22Rv1 (cell line): ENCODE measurements at regions not wholly inside any gene's neighbourhood (a gene's known extent, or its start where the extent isn't known, plus 50 kb on each side); places are given as distances from the start of the nearest gene placed in this dataset.

ENCODE experiments used
- ZFX ChIP-seq: fragments of 450-650 bp; IDR thresholded peaks from 2 replicates; pipeline ENCODE4 v1.6.1; 2017; ENCODE audit warnings: antibody characterized with exemption, borderline replicate concordance
- TF ChIP-seq, protein P1 (sequence below): fragments of 450-650 bp; IDR thresholded peaks from 2 replicates; pipeline ENCODE4 v1.5.1; 2017; ENCODE audit warnings: mild to moderate bottlenecking

DNA sequence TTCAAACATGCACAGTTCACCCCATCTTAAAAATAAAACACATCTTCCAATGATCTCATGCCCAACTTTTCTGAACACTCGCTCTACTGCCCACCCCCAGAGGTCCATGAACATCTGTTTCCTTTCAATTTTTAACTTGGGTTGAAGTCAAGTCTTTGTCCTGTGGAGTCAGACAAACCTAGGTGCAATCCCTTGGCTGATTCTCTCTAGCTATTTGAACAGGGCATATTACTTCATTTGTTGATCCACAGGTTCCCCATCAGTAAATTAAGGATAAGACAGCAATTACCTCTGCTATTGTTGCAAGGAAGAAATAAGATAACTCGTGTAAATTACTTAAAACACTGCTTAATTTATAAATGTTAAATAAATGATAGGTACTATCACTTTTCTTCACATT, 180.1 kb downstream of the CNTN3 start:
- TF ChIP-seq, protein P1, sequence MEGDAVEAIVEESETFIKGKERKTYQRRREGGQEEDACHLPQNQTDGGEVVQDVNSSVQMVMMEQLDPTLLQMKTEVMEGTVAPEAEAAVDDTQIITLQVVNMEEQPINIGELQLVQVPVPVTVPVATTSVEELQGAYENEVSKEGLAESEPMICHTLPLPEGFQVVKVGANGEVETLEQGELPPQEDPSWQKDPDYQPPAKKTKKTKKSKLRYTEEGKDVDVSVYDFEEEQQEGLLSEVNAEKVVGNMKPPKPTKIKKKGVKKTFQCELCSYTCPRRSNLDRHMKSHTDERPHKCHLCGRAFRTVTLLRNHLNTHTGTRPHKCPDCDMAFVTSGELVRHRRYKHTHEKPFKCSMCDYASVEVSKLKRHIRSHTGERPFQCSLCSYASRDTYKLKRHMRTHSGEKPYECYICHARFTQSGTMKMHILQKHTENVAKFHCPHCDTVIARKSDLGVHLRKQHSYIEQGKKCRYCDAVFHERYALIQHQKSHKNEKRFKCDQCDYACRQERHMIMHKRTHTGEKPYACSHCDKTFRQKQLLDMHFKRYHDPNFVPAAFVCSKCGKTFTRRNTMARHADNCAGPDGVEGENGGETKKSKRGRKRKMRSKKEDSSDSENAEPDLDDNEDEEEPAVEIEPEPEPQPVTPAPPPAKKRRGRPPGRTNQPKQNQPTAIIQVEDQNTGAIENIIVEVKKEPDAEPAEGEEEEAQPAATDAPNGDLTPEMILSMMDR, result no peak
- no peak for TF ChIP-seq ZFX
